ENCODE measurements at regions not wholly inside any gene's neighbourhood (a gene's known extent, or its start where the extent isn't known, plus 50 kb on each side); places are given as distances from the start of the nearest gene placed in this dataset.

GRCh38 chr3:124249038-124249437, 257.1 kb upstream of the ROPN1 start:
- Mint-ChIP-seq H3K36me3 (ENCODE audit: low read depth) (peaks cover 33% of the 10 kb centered on the region), H3K27me3 (ENCODE audit: low read depth, poor library complexity) (peaks cover 3% of the 10 kb centered on the region)
- no peak for DNase-seq

DNA sequence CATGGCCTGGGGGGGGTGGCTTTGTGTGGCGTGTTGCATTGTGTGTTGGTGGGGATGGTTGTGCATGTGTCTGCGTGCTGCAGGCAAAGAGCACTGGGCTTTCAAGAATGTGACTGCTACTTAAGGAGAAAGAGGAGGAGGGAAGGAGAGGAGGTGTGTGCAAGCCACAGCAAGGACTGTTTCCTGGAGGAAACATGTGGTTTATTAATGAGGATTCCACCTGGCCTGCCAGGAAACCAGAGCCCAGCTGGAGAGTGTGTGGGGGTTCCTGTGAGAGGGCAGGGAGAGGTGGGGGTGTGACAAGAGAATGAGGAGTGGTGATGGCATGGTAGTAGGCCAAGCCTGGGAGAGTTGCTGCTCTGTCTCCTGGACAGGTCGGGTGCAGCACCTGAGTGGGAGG, 258.1 kb upstream of the ROPN1 start:
- Mint-ChIP-seq H3K27me3 (ENCODE audit: low read depth, poor library complexity) (peaks cover 3% of the 10 kb centered on the region), H3K4me3 (no peak overlapping the region), H3K27ac (no peak overlapping the region), H3K4me1 (peaks cover 30% of the 10 kb centered on the region), H3K9me3 (peaks cover 8% of the 10 kb centered on the region), H3K36me3 (ENCODE audit: low read depth) (peaks cover 31% of the 10 kb centered on the region)
- no peak for TF ChIP-seq CTCF (IDR thresholded peaks at IDR 0.05)
- DNase-seq, result no peak

More at GRCh38 chr3:124249038-124249437, 257.1 kb upstream of the ROPN1 start:
- Mint-ChIP-seq H3K27ac (no peak overlapping the region), H3K9me3 (peaks cover 8% of the 10 kb centered on the region), H3K4me1 (peaks cover 30% of the 10 kb centered on the region), H3K4me3 (no peak overlapping the region)
- no peak for TF ChIP-seq CTCF (IDR thresholded peaks at IDR 0.05)

DNA sequence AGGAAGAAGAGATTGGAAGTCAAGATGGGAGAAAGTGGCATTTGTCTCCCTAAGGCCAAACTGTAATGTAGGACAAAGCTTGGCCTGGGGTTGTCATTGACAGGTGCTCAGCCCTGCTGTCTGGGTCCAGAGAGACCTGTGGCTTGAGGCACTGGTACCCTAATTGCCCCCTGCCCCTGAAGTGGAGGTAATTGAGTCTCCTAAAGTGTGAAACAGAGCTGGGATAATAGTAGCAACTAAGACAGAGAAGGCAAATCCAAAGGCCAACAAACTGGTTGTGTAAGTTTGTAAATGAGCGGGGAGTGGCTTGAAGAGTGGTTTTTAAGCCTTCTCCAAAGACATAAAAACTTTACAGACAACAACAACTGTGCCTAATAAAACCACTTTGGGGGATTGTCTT, 264.2 kb upstream of the ROPN1 start:
- TF ChIP-seq CTCF (IDR thresholded peaks at IDR 0.05), result no peak
- Mint-ChIP-seq H3K27ac (no peak overlapping the region), H3K27me3 (ENCODE audit: low read depth, poor library complexity) (peaks cover 6% of the 10 kb centered on the region), H3K4me3 (no peak overlapping the region), H3K36me3 (ENCODE audit: low read depth) (no peaks in the 10 kb centered on the region), H3K9me3 (no peaks in the 10 kb centered on the region), H3K4me1 (peaks cover 52% of the 10 kb centered on the region)
- no peak for DNase-seq

DNA sequence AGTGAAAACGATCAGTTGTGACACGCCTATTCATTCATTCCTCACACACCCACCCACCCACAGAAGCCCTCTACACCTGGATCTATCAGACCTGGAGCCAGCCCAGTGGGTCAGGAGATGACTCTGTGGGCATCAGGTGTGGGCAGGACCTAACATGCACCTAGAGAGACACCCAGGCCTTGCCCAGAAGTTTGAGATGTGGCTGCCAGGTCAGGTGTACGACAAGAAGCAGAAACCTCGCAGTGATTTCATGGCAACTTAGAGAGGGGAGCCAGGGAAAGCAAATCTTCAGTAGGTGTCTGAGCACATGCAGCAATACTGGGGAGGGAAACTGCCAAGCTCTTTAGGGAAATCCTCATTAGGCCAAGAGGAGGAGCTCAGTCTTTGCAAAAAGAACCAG, 264.7 kb upstream of the ROPN1 start:
- Mint-ChIP-seq H3K4me3 (peak overlapping the region; percentile 7), H3K27ac (peak overlapping the region; percentile 70)

GRCh38 chr3:124257336-124257864, 265.5 kb upstream of the ROPN1 start:
- no peak overlapping the region for H3K4me3 Mint-ChIP-seq
- peak overlapping the region; percentile 86 for H3K27ac Mint-ChIP-seq

More for the DNA sequence above, 264.7 kb upstream of the ROPN1 start:
- H3K27me3 Mint-ChIP-seq (ENCODE audit: low read depth, poor library complexity), result peaks cover 6% of the 10 kb centered on the region
- no peaks in the 10 kb centered on the region for H3K36me3 Mint-ChIP-seq (ENCODE audit: low read depth)
- H3K9me3 Mint-ChIP-seq, result no peaks in the 10 kb centered on the region
- H3K4me1 Mint-ChIP-seq, result peaks cover 56% of the 10 kb centered on the region
- no peak for DNase-seq
- no peak for TF ChIP-seq CTCF (IDR thresholded peaks at IDR 0.05)

More at GRCh38 chr3:124257336-124257864, 265.5 kb upstream of the ROPN1 start:
- no peaks in the 10 kb centered on the region for H3K9me3 Mint-ChIP-seq
- H3K4me1 Mint-ChIP-seq, result peaks cover 58% of the 10 kb centered on the region
- peaks cover 6% of the 10 kb centered on the region for H3K27me3 Mint-ChIP-seq (ENCODE audit: low read depth, poor library complexity)
- no peaks in the 10 kb centered on the region for H3K36me3 Mint-ChIP-seq (ENCODE audit: low read depth)
- DNase-seq, result no peak
- no peak for TF ChIP-seq CTCF (IDR thresholded peaks at IDR 0.05)

Measured in nephron progenitor cell (in vitro differentiated cells).